GM08714 (cell line): ENCODE measurements at regions not wholly inside any gene's neighbourhood (a gene's known extent, or its start where the extent isn't known, plus 50 kb on each side); places are given as distances from the start of the nearest gene placed in this dataset.

ENCODE experiments used
- H3K4me3 ChIP-seq: fragments of 200-500 bp; sonication (Bioruptor generic); 2 replicates; pipeline ENCODE4 v1.5.1; 2014; ENCODE audit warnings: mild to moderate bottlenecking, low read length, inconsistent platforms
- ZNF274 ChIP-seq: IDR thresholded peaks from 2 replicates; pipeline ENCODE4 v1.6.1; 2012; ENCODE audit warnings: mild to moderate bottlenecking, low read depth, low read length

DNA sequence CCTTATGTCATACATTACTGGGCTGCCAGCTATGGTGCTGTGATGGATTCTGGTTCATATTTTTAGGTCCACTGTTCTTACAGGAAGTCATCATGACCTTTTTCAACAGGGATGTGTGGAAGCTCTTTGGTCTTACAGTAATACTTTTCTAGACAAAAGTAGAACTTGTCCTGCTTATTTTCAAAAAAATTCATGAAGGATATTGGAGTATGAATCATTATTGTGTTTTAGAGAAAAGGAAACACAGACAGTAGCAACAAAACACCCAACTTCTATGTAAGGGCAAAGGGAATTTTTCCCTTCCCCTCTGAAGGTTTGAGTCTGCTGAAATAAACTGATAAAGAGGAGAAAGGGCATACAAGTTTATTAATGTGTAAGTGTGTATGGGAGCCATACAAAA is 54.7 kb upstream of the FAM9C start:
- H3K4me3 ChIP-seq: no peak overlapping the region
- TF ChIP-seq ZNF274: no peak

DNA sequence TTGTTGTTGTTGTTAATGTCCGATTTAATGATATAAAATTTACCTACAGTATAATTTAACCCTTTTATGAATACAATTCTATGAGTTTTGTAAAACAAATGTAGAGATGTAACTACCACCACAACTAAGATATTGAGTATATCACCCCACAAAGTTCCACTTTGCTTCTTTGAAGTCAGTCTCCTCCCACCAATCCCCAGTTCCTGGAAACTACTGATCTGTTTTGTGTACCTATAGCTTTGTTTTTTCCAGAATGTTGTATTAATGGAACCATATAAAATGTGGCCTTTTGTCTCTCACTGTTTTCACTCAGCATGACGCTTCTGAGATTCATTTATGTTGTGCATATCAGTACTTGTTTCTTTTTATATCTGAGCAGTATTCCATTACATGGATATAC is 52.3 kb upstream of the FAM9C start:
- no peak overlapping the region for H3K4me3 ChIP-seq
- TF ChIP-seq ZNF274: no peak

DNA sequence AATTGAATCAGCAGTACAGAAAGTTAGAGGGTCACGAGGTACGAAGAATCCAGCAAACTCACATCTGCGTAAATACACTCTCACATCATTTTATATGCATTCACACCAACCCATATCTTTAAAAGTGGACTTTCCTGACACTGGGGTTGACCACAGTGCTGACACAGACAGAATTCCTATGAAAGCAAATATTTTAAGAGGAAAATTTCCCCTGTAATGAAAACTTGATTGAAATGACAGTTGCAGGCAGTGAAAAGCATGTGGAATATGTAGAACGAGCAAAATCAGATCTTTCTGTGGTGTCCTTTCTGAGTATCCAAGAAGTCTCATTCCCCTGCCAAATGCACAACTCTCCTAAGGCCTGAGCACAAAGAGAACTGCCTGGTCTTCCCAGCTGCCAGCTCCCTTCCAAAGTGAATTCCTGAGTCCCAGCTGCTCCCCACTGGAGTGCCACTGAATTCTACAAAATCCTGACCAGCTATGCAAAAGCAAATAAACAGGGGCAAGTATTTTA is 50.5 kb upstream of the FAM9C start:
- no peak overlapping the region for H3K4me3 ChIP-seq
- no peak for TF ChIP-seq ZNF274

DNA sequence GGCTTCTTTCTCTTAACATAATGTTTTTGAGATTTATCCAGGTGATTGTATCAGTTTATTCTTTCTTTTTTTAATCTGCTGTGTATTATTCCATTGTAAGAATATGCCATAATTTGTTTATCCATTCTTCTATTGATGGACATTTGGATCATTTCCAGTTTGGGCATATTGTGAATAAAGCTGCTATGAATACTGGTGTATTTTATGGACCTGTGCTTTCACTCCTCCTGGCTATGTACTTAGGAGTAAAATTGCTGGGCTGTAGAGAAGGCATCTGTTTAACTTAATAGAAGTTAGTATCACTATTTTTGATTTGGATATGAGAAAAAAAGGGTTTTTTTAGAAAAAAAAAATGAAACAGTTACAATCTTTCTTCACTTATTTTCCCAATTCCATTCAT is 50.0 kb upstream of the FAM9C start:
- no peak for TF ChIP-seq ZNF274
- no peak overlapping the region for H3K4me3 ChIP-seq
